Ovary (tissue), 3 donors: ENCODE measurements at regions not wholly inside any gene's neighbourhood (a gene's known extent, or its start where the extent isn't known, plus 50 kb on each side); places are given as distances from the start of the nearest gene placed in this dataset.

ENCODE experiments used
- EP300 ChIP-seq: sonication (generic); formaldehyde crosslinking; IDR thresholded peaks from one replicate; pipeline ENCODE4 v1.6.1; 2017; ENCODE audit warnings: antibody characterized with exemption
- TF ChIP-seq, protein P1 (sequence below), 3 donors: fragments of 450-650 bp in 2 of 3; fragments of 200-600 bp in 1 of 3; IDR thresholded peaks; one replicate each; pipeline versions ENCODE4 v1.5.1 to v1.8.0; 2016 to 2022; ENCODE audit warnings: antibody characterized with exemption in 3 of 3, mild to moderate bottlenecking in 1 of 3
- donor health status: DM: no; HTN: no; CAD: no.

DNA sequence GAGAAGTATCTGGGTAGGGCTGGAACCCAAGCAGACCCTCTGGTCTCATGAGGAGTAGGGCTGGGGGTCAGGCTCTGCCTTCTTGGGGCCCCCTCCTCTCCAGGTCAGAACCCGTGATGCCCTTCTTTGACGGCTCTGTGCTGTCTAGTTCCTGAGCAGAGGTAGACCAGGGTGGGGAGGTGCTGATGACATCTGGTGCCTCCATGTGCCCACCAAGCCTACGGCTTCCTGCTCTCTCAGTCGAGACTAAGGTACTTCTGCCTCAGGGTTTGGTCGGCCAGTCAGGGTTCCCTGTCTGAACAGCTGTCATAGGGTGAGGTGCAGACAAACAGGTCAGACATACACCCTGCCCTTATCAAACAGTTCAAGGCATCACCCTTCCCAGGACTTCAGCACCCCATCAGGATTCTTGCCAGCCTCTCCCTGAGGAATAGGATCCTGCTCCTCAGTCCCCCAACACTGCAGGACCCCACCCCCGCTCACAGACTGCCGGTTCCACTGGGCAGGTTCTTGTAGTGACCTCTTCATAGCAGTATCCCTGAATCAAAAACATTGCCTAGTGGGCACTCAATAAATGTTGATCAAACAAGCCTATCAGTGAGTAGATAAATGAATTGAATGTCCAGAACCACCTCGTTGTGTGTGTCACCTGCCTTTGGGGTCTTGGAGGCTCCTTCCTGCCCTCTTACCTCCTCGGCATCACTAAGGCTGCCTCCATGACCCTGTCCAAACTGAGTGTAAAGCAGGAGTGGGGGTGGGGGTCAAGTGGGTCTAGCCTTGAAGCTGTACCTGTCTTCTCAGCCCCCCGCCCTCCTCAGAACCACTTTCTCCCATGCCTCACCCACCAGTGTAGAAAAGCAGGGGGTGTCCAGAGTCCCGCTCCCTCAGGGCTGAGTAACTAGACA is 158.2 kb downstream of the BUD13 start:
- no peak for TF ChIP-seq EP300
- TF ChIP-seq, protein P1, sequence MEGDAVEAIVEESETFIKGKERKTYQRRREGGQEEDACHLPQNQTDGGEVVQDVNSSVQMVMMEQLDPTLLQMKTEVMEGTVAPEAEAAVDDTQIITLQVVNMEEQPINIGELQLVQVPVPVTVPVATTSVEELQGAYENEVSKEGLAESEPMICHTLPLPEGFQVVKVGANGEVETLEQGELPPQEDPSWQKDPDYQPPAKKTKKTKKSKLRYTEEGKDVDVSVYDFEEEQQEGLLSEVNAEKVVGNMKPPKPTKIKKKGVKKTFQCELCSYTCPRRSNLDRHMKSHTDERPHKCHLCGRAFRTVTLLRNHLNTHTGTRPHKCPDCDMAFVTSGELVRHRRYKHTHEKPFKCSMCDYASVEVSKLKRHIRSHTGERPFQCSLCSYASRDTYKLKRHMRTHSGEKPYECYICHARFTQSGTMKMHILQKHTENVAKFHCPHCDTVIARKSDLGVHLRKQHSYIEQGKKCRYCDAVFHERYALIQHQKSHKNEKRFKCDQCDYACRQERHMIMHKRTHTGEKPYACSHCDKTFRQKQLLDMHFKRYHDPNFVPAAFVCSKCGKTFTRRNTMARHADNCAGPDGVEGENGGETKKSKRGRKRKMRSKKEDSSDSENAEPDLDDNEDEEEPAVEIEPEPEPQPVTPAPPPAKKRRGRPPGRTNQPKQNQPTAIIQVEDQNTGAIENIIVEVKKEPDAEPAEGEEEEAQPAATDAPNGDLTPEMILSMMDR (IDR thresholded peaks at IDR 0.05), result no peak
